ENCODE measurements at regions not wholly inside any gene's neighbourhood (a gene's known extent, or its start where the extent isn't known, plus 50 kb on each side); places are given as distances from the start of the nearest gene placed in this dataset.

- DNase-seq (no peak), ATAC-seq (no peak)
- intact Hi-C loops (cut with DNase I, micrococcal nuclease) = no loop called here
These were observed 222.7 kb upstream of the GJB5 start for GRCh38 chr1:34532113-34532512.

- intact Hi-C loops (cut with DNase I, micrococcal nuclease) = no loop called here
- no peak for ATAC-seq
These were observed 216.4 kb upstream of the GJB5 start for GRCh38 chr1:34538481-34538880.

GRCh38 chr1:34547046-34547674, 207.7 kb upstream of the GJB5 start:
- no peak for ATAC-seq
- intact Hi-C loops (cut with DNase I, micrococcal nuclease) = no loop called here
- DNase-seq = no peak

More at GRCh38 chr1:34538481-34538880, 216.4 kb upstream of the GJB5 start:
- no peak for DNase-seq

GRCh38 chr1:34549199-34549598, 205.6 kb upstream of the GJB5 start:
- ATAC-seq (peak; percentile 75), DNase-seq (peak in 1 of 2 donors; percentile 72)
- intact Hi-C loops (cut with DNase I, micrococcal nuclease) = no loop called here

- intact Hi-C loops (cut with DNase I, micrococcal nuclease) = no loop called here
- ATAC-seq (no peak), DNase-seq (no peak)
These were observed 176.5 kb upstream of the GJB5 start for GRCh38 chr1:34578306-34578705.

- ATAC-seq (no peak), DNase-seq (no peak)
- intact Hi-C loops (cut with DNase I, micrococcal nuclease) = no loop called here
These were observed 172.5 kb upstream of the GJB5 start for GRCh38 chr1:34582356-34582755.

GRCh38 chr1:34587761-34588160, 167.1 kb upstream of the GJB5 start:
- ATAC-seq = no peak
- DNase-seq = no peak
- intact Hi-C loops (cut with DNase I, micrococcal nuclease) = no loop called here

- ATAC-seq (no peak), DNase-seq (no peak)
- intact Hi-C loops (cut with DNase I, micrococcal nuclease) = no loop called here
These were observed 164.6 kb upstream of the GJB5 start for GRCh38 chr1:34590211-34590623.

- intact Hi-C loops (cut with DNase I, micrococcal nuclease) = no loop called here
- DNase-seq = no peak
- no peak for ATAC-seq
These were observed 162.9 kb upstream of the GJB5 start for GRCh38 chr1:34591751-34592629.

GRCh38 chr1:34597877-34598514, 156.9 kb upstream of the GJB5 start:
- peak; percentile 83 for ATAC-seq
- intact Hi-C loops (cut with DNase I, micrococcal nuclease) = no loop called here
- DNase-seq = peak; percentile 46 to 83

- intact Hi-C loops (cut with DNase I, micrococcal nuclease) = no loop called here
- no peak for DNase-seq
- ATAC-seq = no peak
These were observed 151.9 kb upstream of the GJB5 start for GRCh38 chr1:34602907-34603306.

- ATAC-seq (no peak), DNase-seq (no peak)
- intact Hi-C loops (cut with DNase I, micrococcal nuclease) = no loop called here
These were observed 151.3 kb upstream of the GJB5 start for GRCh38 chr1:34603594-34603993.

- no peak for ATAC-seq
- no peak for DNase-seq
- intact Hi-C loops (cut with DNase I, micrococcal nuclease) = no loop called here
These were observed 148.3 kb upstream of the GJB5 start for GRCh38 chr1:34606504-34606903.

- DNase-seq = peak in 1 of 2 donors; percentile 4
- ATAC-seq = peak; percentile 90
- intact Hi-C loops (cut with DNase I, micrococcal nuclease) = no loop called here
These were observed 144.8 kb upstream of the GJB5 start for GRCh38 chr1:34610063-34610462.

- ATAC-seq = no peak
- DNase-seq = no peak
- intact Hi-C loops (cut with DNase I, micrococcal nuclease) = no loop called here
These were observed 143.3 kb upstream of the GJB5 start for GRCh38 chr1:34611571-34611970.

- intact Hi-C loops (cut with DNase I, micrococcal nuclease) = no loop called here
- ATAC-seq (no peak), DNase-seq (no peak)
These were observed 142.6 kb upstream of the GJB5 start for GRCh38 chr1:34612091-34612827.

GRCh38 chr1:34617321-34618118, 137.3 kb upstream of the GJB5 start:
- intact Hi-C loops (cut with DNase I, micrococcal nuclease) = no loop called here
- no peak for DNase-seq
- no peak for ATAC-seq

- ATAC-seq (no peak), DNase-seq (no peak)
- intact Hi-C loops (cut with DNase I, micrococcal nuclease) = no loop called here
These were observed 136.5 kb upstream of the GJB5 start for GRCh38 chr1:34618381-34618780.

- intact Hi-C loops (cut with DNase I, micrococcal nuclease) = no loop called here
- ATAC-seq = peak; percentile 28
- DNase-seq = no peak
These were observed 135.6 kb upstream of the GJB5 start for GRCh38 chr1:34619256-34619655.
